GM12878 (cell line): ENCODE measurements at regions not wholly inside any gene's neighbourhood (a gene's known extent, or its start where the extent isn't known, plus 50 kb on each side); places are given as distances from the start of the nearest gene placed in this dataset.

ENCODE experiments used
- CHD1 ChIP-seq: IDR thresholded peaks from 2 replicates; pipeline ENCODE4 v1.6.1; 2012; ENCODE audit warnings: low read depth, low read length, improper control_type of control experiment
- CHD2 ChIP-seq: IDR thresholded peaks from 2 replicates; pipeline ENCODE4 v1.6.1; 2011; ENCODE audit warnings: low read depth, low read length, improper control_type of control experiment, borderline replicate concordance
- CTCF ChIP-seq, 3 experiments: IDR thresholded peaks in 2 of 3; conservative IDR thresholded peaks in 1 of 3; 2 replicates each; pipeline ENCODE4 v1.5.1; 2011; ENCODE audit warnings: low read depth in 3 of 3, low read length in 3 of 3, mild to moderate bottlenecking in 3 of 3, control low read depth in 2 of 3, moderate library complexity in 2 of 3, inconsistent platforms in 1 of 3, mixed read lengths in 1 of 3; ENCODE audit not compliant: control insufficient read depth in 2 of 3, insufficient read depth in 1 of 3; ENCODE audit errors: extremely low read depth in 1 of 3
- EZH2 ChIP-seq: IDR thresholded peaks from 2 replicates; pipeline ENCODE4 v1.6.1; 2012; ENCODE audit warnings: low read depth, mild to moderate bottlenecking, control low read depth, inconsistent platforms, low read length, borderline replicate concordance; ENCODE audit not compliant: control insufficient read depth
- GATAD2B ChIP-seq: fragments of 450-650 bp; conservative IDR thresholded peaks from 2 replicates; pipeline ENCODE4 v1.6.1; 2017; ENCODE audit warnings: low read depth, mild to moderate bottlenecking, moderate library complexity
- JUNB ChIP-seq: IDR thresholded peaks from 2 replicates; pipeline ENCODE4 v1.6.1; 2016; ENCODE audit warnings: antibody characterized with exemption, mild to moderate bottlenecking
- LARP7 ChIP-seq: fragments of 450-650 bp; IDR thresholded peaks from 2 replicates; pipeline ENCODE4 v1.6.1; 2017; ENCODE audit warnings: mild to moderate bottlenecking
- MYC ChIP-seq: IDR thresholded peaks from 2 replicates; pipeline ENCODE4 v1.6.1; 2011; ENCODE audit warnings: mild to moderate bottlenecking, low read length, moderate library complexity, inconsistent platforms; ENCODE audit not compliant: insufficient read depth, insufficient replicate concordance, insufficient read length, severe bottlenecking
- POLR2A ChIP-seq: IDR thresholded peaks from 2 replicates; pipeline ENCODE4 v1.6.1; 2011; ENCODE audit warnings: low read depth, mild to moderate bottlenecking, low read length
- POLR2AphosphoS2 ChIP-seq: IDR thresholded peaks from 2 replicates; pipeline ENCODE4 v1.6.1; 2011; ENCODE audit warnings: low read depth, mild to moderate bottlenecking, low read length, improper control_type of control experiment, moderate library complexity
- POLR2AphosphoS5 ChIP-seq: IDR thresholded peaks from 2 replicates; pipeline ENCODE4 v1.6.1; 2011; ENCODE audit warnings: mild to moderate bottlenecking, low read length, inconsistent platforms
- TARDBP ChIP-seq: IDR thresholded peaks from 2 replicates; pipeline ENCODE4 v1.6.1; 2016; ENCODE audit warnings: borderline replicate concordance

GRCh38 chr14:99035712-99036610 is 236.0 kb downstream of the BCL11B start:
- TF ChIP-seq MYC: no peak
- TF ChIP-seq JUNB: no peak
- TF ChIP-seq POLR2A: no peak
- TF ChIP-seq TARDBP: no peak
- no peak for TF ChIP-seq CHD1
- no peak for TF ChIP-seq POLR2AphosphoS2
- no peak for TF ChIP-seq CTCF (IDR thresholded peaks at IDR 0.05 in 2 of 3, conservative IDR thresholded peaks at IDR 0.05 in 1 of 3; ENCODE audit: control insufficient read depth in 2 of 3, extremely low read depth in 1 of 3, insufficient read depth in 1 of 3, low read depth in 3 of 3, low read length in 3 of 3)
- TF ChIP-seq GATAD2B: no peak
- no peak for TF ChIP-seq EZH2
- TF ChIP-seq CHD2: no peak
- TF ChIP-seq LARP7: no peak
- no peak for TF ChIP-seq POLR2AphosphoS5
